GM21723 (cell line): ENCODE measurements at regions not wholly inside any gene's neighbourhood (a gene's known extent, or its start where the extent isn't known, plus 50 kb on each side); places are given as distances from the start of the nearest gene placed in this dataset.

ENCODE experiments used
- ATAC-seq: cut with Tn5 transposase; IDR thresholded peaks from one replicate; pipeline ENCODE4 v1.9.1; 2021; ENCODE audit warnings: mild to moderate bottlenecking, moderate library complexity; ENCODE audit not compliant: unreplicated experiment

DNA sequence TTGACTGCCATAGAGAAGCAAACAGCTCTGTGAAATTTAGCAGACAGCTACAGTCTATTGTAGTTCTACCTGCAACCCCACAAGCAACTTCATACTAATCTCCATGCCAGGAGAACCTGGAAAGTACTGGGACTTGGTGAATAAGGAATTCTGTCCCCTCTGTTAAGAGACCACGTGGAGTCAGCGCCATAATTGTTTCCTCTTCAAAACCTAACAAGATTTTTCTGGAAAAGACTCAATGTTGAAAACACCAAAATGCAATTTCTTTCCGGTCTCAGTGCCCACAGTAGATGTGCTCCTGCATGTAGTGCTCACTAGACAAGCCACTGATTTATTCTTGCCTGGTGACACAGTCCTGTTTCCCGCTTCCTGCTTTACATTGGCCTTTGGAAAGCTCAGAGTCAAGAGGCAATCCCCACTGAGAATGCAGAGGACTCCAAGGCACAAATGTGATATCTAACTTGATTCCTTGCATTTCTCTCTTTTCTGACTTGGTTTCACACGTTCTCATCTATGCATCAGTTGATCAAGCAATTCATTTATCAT lies 268.3 kb downstream of the HIVEP2 start:
- no peak for ATAC-seq

DNA sequence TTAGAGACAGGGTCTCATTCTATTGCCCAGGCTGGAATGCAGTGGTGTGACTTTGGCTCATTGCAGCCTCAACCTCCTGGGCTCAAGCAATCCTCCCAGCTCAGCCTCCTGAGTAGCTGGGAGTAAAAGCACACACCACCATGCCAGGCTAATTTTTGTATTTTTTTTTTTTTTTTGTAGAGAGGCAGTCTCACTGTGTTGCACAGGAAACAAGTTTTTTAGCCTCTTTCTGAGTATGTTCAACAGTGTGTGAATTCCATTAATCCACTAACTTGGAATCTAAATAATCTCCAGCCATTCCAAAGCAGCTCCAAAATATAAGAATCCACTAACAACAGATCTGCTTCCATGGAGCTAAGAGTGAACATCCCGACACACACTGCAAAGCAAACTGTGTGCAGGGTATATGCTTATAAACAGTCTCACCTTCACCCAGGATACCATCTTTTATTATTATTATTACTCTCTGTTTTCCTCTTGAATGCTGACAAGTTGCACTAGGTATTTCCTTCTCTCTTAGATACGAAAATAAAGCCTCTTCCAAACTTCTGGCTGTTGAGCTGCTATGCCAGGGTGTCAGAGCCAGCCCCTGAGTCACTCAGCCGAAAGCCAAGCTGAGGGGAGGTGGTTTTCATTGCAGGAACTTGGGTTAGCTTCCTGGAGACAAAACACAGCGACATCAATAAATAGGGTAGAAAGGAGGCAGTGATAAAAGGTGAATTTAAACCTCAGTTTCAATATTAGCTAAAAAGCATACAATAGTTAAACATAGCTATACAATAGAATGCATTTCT lies 264.9 kb downstream of the HIVEP2 start:
- ATAC-seq = no peak

DNA sequence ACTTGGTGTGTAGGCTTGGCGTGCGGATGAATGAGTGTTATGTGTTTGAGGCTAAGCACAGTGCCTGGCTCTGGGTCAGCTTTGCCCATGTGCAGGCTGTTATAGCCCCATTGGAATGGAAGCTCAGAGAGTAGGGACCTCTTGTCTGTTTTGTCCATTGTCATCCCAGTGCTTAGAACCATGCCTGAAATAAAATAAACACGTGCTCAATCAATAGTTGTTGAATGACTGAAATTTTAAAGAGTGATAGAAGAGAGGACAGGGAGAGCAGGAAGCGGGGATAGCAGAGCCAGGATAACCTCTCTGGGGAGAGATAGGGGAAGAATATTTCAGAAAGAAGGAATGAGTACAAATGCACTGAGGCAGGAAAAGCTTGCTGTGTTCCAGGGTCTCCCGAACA lies 263.9 kb downstream of the HIVEP2 start:
- ATAC-seq = no peak

DNA sequence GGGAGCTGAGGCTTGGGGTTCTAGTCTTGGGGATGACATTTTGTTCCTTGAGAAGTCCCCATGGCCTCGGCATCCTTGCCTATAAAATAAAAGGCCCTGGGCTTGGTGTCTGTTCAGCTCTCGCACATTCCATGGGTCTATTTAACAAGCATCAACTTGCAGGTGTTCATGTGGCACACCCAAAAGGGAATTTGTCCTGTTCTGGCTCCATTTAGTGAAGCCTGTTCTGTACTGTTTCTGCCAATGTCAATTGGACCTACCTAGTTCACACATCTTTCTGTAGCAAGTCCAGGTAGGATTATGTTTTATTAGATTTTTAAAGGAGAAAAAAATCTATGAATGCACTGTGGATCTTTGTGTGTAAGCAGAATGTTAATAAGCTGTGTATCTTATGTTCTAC lies 262.0 kb downstream of the HIVEP2 start:
- no peak for ATAC-seq

DNA sequence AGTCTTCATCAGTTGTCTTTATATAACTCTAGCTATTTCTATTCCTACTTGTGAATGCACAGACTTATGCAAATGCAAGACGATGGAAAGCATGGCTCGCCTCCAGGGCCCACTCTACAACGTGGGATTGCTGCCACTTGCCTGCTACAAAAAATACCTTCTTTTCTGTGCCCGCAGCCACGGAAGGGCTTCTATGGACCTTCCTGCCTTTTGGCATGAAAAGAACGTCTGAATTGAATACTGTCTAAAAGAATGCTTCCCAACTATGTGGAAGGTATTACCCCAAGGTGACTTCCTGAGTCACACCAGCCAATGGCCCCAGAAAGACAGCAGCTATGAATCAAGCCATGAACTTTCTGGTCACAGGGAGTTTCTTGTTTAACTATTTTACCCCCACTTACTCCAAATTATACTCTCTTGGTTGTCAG lies 261.2 kb downstream of the HIVEP2 start:
- no peak for ATAC-seq

DNA sequence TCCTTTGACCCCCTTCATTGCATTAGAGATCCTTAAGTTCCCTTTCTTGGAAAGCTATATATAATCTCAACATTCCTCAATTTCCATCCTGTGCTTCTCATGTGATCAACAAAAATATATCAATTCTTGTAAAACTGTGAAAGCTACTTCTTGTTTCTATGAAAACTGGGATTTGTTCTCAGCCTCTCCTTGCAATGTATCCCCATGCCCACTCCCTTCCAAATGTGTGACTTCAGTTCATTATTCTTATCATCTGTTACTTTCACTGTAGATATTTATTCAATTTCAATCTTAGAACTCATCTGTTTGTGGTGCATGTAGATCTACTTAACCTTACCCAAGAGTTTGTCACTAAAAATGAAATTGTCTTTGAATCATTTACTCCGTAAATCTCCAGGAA lies 260.6 kb downstream of the HIVEP2 start:
- ATAC-seq = no peak

DNA sequence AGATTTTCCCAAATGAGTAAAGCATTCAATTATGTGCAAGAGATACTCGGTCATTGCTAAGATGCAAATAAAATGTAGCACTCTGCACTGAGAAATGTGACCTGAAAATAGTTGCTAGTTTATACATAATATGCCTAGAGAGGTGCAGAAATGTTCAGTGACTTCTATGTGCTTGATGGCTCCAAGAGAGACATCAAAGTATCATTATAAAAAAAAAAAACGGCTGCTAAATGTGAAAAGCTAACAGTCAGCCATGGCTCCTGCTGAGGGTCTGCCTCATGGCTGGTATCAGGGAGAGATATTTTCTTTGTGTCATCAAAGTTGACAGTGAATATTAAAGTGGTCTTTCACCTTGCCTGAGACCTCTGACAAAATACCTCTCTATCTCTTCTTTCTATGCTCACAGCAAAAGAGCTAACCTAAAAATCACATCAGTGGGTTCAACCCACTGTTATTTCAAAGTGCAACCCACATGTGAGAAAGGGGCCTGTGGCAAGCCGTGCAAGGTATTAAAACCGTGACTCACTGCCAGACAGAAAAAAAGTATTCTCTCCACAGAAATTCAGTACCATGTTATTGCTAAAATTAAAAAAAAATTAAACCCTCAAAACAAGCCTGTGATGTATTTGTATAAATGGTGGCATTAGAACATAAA lies 259.0 kb downstream of the HIVEP2 start:
- no peak for ATAC-seq

DNA sequence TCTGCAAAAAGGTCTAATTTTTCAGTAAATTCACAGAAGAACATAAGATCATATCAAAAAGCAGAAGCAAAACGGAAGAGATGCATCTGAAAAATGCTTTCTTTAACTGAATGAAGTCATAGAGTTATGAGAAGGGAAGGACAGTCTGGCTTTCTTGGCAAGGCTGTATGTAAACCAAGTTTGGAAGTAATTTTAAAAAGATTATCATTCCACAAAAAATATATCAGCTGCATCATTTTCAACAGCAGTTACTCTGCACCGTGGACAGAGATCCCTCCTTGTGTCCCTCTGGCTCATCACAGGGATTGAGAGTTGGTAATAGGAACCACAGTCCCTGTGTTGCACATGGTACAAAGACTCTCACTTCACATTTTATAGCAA lies 258.5 kb downstream of the HIVEP2 start:
- ATAC-seq = no peak

DNA sequence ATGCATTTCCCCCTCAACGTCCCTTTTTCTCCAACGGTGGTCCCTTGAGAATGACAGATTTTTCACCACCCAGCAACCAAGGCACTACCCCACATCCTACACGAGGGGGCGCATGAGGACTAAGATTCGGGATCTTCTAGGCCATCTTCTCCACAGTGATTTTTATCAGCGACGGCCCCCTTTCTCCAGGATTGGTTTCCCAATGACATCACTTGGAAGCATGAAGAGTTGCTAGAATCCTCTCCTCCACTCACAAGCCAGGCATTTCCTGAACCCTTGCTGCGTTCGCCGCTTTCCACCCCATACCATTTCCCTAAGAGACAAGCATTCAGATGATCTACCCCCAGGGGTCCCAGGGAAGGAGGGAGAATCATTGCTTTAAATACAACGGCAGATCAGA lies 252.0 kb downstream of the HIVEP2 start:
- ATAC-seq = peak; percentile 78

DNA sequence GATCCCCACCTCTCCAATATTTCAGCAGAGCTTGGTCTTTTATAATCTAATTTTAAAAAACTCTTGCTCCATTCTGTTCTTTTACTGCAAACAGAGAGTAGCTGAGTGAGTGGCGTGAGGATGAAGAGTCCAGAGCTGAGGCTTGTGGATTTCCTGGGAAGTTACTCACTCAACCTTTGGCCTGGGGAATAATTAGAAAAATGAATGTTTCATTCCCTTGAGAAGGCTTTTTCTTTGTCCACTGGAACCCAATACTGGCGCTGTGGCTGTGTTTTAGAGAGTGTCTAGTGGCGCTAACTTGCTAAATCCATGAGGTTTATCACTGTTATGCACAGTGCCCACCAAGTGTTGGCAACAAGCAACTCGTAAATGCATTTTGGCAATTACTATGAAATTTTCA lies 251.5 kb downstream of the HIVEP2 start:
- no peak for ATAC-seq

DNA sequence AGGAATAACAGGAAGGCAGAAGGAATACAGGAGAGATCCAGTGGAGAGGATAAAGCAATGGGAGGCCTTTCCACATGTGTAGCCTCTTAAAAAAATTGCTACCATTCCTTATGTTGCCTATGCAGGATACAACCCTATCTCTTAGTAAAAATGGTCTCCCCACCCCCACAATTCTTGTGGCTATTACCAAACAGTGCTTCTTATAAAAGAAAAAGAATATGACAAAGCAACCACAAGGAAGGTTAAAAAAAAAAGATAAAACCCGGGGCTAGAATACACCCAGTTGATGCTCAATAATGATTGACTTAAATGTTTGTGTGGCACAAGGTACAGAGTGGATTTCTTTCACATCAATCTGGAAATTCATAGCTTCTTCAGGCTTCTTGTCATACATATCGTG lies 250.9 kb downstream of the HIVEP2 start:
- ATAC-seq = no peak

DNA sequence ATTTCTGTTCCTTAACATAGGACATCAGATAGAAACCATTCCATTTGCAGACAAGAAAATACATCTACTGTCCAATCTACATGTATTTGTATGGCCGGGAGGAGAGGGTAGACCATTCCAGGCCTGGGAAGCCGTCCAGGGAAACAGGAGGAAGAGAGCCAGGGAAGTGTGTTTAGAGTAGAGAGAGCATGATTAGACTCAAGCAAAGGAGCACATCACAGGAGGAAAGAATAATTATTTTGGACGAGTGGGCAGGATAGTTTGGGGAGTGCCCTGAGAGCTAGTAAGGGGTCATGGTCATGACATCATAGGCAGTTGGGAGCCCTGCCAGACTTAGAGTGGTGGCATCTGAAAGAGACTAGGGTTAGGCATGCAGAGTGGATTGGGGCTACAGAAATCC lies 250.0 kb downstream of the HIVEP2 start:
- ATAC-seq = no peak

DNA sequence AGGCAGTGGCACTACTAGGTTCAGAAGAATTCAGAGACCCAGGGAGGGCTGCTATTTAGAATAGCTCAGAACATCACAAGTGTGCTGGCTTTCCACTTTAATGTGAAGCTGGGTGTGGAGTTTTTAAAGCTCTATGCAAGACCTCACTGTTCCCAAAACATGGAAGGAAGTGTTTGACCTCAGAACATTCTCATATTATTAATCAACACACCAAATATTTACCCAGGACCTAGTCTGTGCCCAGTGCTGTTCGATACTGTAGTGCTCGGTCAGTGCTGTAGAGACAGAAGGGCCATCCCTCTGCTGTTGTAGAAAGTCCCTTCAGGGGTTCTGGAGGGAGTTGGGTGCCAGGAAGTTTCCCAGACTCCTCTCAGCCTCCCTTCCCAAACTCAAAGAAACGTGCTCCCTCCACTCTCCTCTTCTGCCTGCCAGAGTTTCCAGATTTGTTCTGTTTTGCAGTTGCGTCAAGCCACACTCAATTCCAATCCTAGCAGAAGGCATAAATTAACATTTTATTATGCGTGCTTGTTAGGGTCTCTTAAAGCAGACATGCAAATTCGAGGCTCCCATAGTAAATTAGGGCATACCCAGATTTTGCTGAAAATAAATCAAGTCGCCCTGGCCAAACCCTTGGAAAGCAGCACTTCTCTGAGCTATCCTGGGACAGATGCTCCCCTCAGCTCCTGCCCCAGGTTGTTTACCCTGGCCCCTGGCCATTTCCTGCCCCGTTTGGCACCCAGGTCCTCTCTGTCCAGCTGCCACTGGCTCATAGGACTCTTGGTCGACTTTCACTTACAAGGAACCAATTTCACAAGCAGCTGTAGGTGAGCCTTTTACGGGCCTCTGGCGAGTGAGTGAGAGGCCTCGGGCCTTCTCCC lies 248.6 kb downstream of the HIVEP2 start:
- no peak for ATAC-seq

DNA sequence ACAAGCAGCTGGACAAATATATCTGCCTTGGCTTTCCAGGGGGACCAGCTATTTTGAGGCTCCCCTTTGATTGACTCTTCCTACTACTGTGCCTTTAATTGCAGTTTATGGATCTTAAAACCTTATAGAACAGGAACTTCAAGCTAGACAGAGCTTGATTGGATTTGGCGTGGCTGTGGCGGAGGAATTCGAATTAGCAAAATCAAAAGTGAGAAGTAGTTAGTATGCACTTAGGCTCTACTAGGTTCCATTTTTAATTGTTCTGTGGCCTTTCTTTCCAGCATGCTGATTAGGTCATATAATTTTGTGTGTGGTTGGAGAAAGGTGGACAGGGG lies 248.0 kb downstream of the HIVEP2 start:
- ATAC-seq = no peak

DNA sequence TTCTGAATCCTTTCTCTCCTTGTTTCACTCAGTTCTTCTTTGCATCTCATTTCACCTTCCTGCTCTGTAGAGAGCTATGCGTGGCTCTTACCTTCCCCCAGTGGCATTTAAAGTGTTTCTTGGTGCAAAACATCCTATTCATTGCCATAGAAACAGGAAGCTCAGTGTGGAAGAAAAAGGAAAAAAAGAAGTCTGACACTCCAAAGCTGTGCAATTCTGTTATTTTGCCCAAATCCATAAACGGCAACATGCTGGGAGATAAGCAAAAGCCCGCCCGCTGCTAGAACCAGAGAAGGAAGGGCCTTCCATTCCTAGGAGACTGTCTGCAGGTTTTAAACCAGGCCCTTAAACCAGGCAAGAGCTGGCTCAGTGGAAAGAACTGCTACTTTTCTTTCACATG lies 247.1 kb downstream of the HIVEP2 start:
- ATAC-seq = no peak

DNA sequence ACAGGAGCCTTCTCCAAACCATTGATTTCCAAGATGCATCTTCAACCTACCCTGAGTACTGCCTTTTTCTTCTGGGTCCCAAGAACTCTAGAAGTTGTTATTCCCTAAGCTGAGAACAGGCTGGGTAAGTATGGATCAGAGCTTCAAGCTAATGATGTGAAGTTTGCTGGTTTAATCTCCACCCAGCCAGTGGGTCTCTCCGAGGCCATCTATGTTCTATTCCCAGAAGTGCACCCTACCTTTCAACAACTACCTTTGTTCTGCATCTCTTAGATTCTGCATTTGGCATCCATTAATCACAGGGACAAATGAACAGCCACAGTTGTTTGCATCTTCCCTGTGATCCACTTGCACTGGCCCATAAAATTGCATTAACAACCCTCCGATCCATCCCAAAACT lies 246.2 kb downstream of the HIVEP2 start:
- ATAC-seq = no peak

DNA sequence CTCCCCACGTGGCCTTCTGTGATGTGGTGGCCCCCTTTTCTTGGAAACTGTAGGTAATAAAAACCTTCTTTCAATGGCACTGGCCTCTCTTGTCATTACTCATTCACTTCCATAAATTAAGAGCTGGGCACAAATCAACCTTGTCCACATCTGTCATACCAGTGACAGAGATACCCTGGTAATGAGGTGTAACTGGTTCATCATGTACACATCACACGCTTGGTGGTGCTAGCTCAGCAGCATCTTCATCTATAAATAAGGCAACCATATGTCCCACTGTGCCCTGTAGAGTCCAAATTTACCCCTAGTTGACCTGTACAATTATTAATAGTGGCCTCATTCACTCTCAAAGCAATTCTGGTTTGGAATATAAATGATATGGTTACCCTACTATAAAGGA lies 245.6 kb downstream of the HIVEP2 start:
- ATAC-seq = no peak

DNA sequence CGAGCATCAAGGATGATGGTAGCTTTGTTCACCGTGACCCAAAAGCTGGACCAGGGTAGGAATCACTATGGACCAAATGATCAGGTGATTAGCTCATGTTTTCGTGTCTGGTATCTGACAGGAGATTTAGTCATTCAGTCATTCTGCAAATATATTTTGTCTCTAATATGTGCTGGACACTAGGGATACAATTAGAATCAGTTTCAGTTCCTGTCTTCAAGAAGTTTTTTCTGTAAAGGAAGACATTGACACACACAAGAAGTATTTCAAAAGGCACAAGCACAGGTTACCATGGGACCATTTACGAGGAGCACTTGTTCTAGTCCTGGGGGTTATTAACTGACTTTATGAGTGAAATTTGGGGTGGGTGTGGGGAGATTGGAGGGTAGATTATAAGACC lies 244.9 kb downstream of the HIVEP2 start:
- ATAC-seq = no peak

DNA sequence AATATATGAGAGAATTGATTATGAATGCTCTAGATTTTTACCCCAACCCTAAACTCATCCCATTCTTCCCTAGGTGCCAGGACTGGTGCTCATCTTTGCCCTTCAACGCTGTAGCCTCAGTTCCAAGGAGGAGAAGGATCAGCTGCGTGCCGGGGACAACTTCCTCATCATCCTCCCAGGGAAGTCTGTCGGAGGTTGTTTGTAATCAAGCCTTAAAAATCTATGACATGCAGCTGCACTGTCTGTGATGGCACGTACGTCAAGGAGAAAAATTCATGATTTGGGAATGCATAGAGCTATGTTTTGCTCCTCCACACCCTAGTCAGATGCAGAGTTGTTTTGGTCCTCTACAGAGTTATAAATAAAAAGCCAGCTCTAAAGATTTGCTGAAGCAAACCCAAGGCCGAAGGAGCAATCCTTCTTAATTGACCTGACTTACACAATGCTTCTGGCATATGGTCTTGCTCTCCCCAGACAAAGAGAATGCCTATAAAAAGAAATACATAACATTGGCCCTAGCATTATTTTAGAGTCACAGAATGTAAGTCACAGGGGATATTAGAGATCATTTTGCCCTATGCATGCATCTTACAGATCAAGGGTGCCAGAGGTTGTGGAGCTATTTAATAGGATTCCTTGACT lies 244.2 kb downstream of the HIVEP2 start:
- ATAC-seq = no peak
